ENCODE measurements at regions not wholly inside any gene's neighbourhood (a gene's known extent, or its start where the extent isn't known, plus 50 kb on each side); places are given as distances from the start of the nearest gene placed in this dataset.

DNA sequence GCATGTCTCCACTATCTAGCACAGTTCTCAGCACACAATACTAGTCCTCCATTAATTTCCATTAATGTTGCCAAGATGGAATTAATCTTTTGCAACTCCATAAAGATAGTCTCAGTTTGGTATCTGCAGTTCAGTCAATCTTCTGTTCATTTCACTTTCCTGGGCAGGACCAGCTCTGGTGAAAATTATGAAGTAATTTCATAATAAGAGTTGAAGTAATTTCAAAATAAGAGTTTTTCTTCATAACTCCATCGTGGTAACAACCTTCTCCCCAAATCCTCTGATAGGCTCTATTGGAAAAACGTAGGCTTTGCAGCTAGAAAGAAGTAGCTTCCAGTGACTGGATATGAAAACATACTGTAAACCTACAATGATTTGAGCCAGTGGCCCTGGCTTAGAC lies 618.2 kb downstream of the TYW1 start:
- TF ChIP-seq, protein P1, sequence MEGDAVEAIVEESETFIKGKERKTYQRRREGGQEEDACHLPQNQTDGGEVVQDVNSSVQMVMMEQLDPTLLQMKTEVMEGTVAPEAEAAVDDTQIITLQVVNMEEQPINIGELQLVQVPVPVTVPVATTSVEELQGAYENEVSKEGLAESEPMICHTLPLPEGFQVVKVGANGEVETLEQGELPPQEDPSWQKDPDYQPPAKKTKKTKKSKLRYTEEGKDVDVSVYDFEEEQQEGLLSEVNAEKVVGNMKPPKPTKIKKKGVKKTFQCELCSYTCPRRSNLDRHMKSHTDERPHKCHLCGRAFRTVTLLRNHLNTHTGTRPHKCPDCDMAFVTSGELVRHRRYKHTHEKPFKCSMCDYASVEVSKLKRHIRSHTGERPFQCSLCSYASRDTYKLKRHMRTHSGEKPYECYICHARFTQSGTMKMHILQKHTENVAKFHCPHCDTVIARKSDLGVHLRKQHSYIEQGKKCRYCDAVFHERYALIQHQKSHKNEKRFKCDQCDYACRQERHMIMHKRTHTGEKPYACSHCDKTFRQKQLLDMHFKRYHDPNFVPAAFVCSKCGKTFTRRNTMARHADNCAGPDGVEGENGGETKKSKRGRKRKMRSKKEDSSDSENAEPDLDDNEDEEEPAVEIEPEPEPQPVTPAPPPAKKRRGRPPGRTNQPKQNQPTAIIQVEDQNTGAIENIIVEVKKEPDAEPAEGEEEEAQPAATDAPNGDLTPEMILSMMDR (IDR thresholded peaks at IDR 0.05; ENCODE audit: low read length) = no peak
- TF ChIP-seq EZH2 (optimal IDR thresholded peaks at IDR 0.05; ENCODE audit: low read depth, low read length) = no peak
